AG04450 (cell line): ENCODE measurements at regions not wholly inside any gene's neighbourhood (a gene's known extent, or its start where the extent isn't known, plus 50 kb on each side); places are given as distances from the start of the nearest gene placed in this dataset.

ENCODE experiments used
- CTCF ChIA-PET: fragments of 300-600, 350-600 bp; formaldehyde crosslinking; extraction: SDS; loops from one replicate; lab custom pipeline; 2022; ENCODE audit warnings: antibody characterized with exemption, inconsistent platforms; lab: Charles Lee
- POLR2A ChIA-PET: fragments of 350-600 bp; formaldehyde crosslinking; extraction: SDS; loops from one replicate; lab custom pipeline; 2021; ENCODE audit warnings: antibody characterized with exemption, inconsistent platforms; lab: Yijun Ruan, JAX
- DNase-seq: peaks from one replicate; pipeline ENCODE4 v3.0.0-alpha.2; 2011; ENCODE audit warnings: low read depth, low spot score
- H3K27ac ChIP-seq: one replicate; pipeline ENCODE4 v1.5.1; 2012; ENCODE audit warnings: low read depth, low read length, control low read depth
- H3K27me3 ChIP-seq: one replicate; pipeline ENCODE4 v1.6.0; 2012; ENCODE audit warnings: low read length; ENCODE audit not compliant: control insufficient read depth, insufficient read depth
- H3K4me3 ChIP-seq: 2 replicates; pipeline ENCODE4 v1.5.1; 2011; ENCODE audit warnings: mild to moderate bottlenecking, low read depth, low read length, control low read depth
- H3K9me3 ChIP-seq: 2 replicates; pipeline ENCODE4 v1.5.1; 2012; ENCODE audit warnings: low read length; ENCODE audit not compliant: control insufficient read depth, insufficient read depth
- CTCF ChIP-seq: IDR thresholded peaks from 2 replicates; pipeline ENCODE4 v1.5.1; 2011; ENCODE audit warnings: low read depth, low read length, control low read depth, inconsistent platforms

- Histone ChIP-seq H3K27me3 (no peaks in the 10 kb centered on the region), H3K9me3 (peaks cover 57% of the 10 kb centered on the region), H3K4me3 (no peak overlapping the region), H3K27ac (no peak overlapping the region)
- DNase-seq, result no peak
- TF ChIP-seq CTCF, result no peak
- CTCF ChIA-PET, result no interaction called here
- POLR2A ChIA-PET, result no interaction called here
Observed at GRCh38 chr7:153413540-153414287, 638.5 kb upstream of the DPP6 start.

GRCh38 chr7:153414288-153414629 is 637.9 kb upstream of the DPP6 start:
- Histone ChIP-seq H3K4me3 (no peak overlapping the region), H3K9me3 (peaks cover 55% of the 10 kb centered on the region), H3K27ac (no peak overlapping the region), H3K27me3 (no peaks in the 10 kb centered on the region)
- DNase-seq, result no peak
- TF ChIP-seq CTCF, result no peak
- POLR2A ChIA-PET, result no interaction called here
- CTCF ChIA-PET, result no interaction called here

GRCh38 chr7:153415632-153416031 is 636.6 kb upstream of the DPP6 start:
- no peak for TF ChIP-seq CTCF
- H3K4me3 ChIP-seq, result no peak overlapping the region
- DNase-seq, result no peak
- peaks cover 49% of the 10 kb centered on the region for H3K9me3 ChIP-seq
- H3K27ac ChIP-seq, result no peak overlapping the region
- CTCF ChIA-PET, result no interaction called here
- no peaks in the 10 kb centered on the region for H3K27me3 ChIP-seq
- POLR2A ChIA-PET, result no interaction called here

- ChIA-PET POLR2A (no interaction called here), CTCF (no interaction called here)
- Histone ChIP-seq H3K27ac (no peak overlapping the region), H3K27me3 (no peaks in the 10 kb centered on the region), H3K9me3 (peaks cover 24% of the 10 kb centered on the region; the same call in 1 of the 2 replicates), H3K4me3 (no peak overlapping the region)
- no peak for DNase-seq
- no peak for TF ChIP-seq CTCF
Observed at GRCh38 chr7:153422291-153423209, 629.6 kb upstream of the DPP6 start.

- no peak overlapping the region for H3K4me3 ChIP-seq
- H3K27ac ChIP-seq, result no peak overlapping the region
- ChIA-PET POLR2A (no interaction called here), CTCF (no interaction called here)
- DNase-seq, result no peak
- peaks cover 20% of the 10 kb centered on the region; the same call in 1 of the 2 replicates for H3K9me3 ChIP-seq
- no peaks in the 10 kb centered on the region for H3K27me3 ChIP-seq
- TF ChIP-seq CTCF, result no peak
Observed at GRCh38 chr7:153423210-153423590, 629.0 kb upstream of the DPP6 start.
